HCEC 1CT (cell line): ENCODE measurements at regions not wholly inside any gene's neighbourhood (a gene's known extent, or its start where the extent isn't known, plus 50 kb on each side); places are given as distances from the start of the nearest gene placed in this dataset.
A peak's percentile ranks its signal among the peaks of the same experiment; 100 is the strongest.
"Not testable (repeated sequence)": the region's sequence is repeated elsewhere in the genome, so short reads cannot be mapped to it uniquely, and the experiment has no call there.

Experiments
- DNase-seq: peaks from one replicate; pipeline ENCODE4 v3.0.0-alpha.2; 2017

GRCh38 chr6:153984811-153985210, 54.2 kb upstream of the OPRM1 start:
- no peak for DNase-seq

- DNase-seq, result peak; percentile 43
Observed at GRCh38 chr6:153980171-153980570, 58.9 kb upstream of the OPRM1 start.

GRCh38 chr6:153978911-153979548, 60.0 kb upstream of the OPRM1 start:
- DNase-seq, result not testable (repeated sequence)

GRCh38 chr6:153976921-153977693, 61.9 kb upstream of the OPRM1 start:
- DNase-seq, result peak; percentile 81

GRCh38 chr6:153966001-153966400, 73.0 kb upstream of the OPRM1 start:
- DNase-seq, result no peak

- no peak for DNase-seq
Observed at GRCh38 chr6:153963352-153963751, 75.7 kb upstream of the OPRM1 start.

GRCh38 chr6:153962555-153962954, 76.5 kb upstream of the OPRM1 start:
- DNase-seq, result no peak

- DNase-seq, result no peak
Observed at GRCh38 chr6:153960741-153961140, 78.3 kb upstream of the OPRM1 start.

GRCh38 chr6:153960281-153960680, 78.8 kb upstream of the OPRM1 start:
- DNase-seq, result no peak

GRCh38 chr6:153959276-153959675, 79.8 kb upstream of the OPRM1 start:
- DNase-seq, result no peak

GRCh38 chr6:153958860-153959259, 80.2 kb upstream of the OPRM1 start:
- no peak for DNase-seq

GRCh38 chr6:153957394-153957793, 81.6 kb upstream of the OPRM1 start:
- no peak for DNase-seq

GRCh38 chr6:153956808-153957207, 82.2 kb upstream of the OPRM1 start:
- peak; percentile 44 for DNase-seq

GRCh38 chr6:153949616-153950015, 89.4 kb upstream of the OPRM1 start:
- DNase-seq, result no peak

- DNase-seq, result peak; percentile 22
Observed at GRCh38 chr6:153947808-153948447, 91.1 kb upstream of the OPRM1 start.

- DNase-seq, result no peak
Observed at GRCh38 chr6:153944201-153944600, 94.8 kb upstream of the OPRM1 start.

GRCh38 chr6:153942361-153942760, 96.7 kb upstream of the OPRM1 start:
- no peak for DNase-seq

GRCh38 chr6:153941768-153942167, 97.3 kb upstream of the OPRM1 start:
- no peak for DNase-seq

- no peak for DNase-seq
Observed at GRCh38 chr6:153938876-153939275, 100.2 kb upstream of the OPRM1 start.

- no peak for DNase-seq
Observed at GRCh38 chr6:153931431-153931830, 107.6 kb upstream of the OPRM1 start.

- DNase-seq, result peak; percentile 19
Observed at GRCh38 chr6:153927867-153928266, 111.2 kb upstream of the OPRM1 start.

- DNase-seq, result no peak
Observed at GRCh38 chr6:153898360-153899059, 140.5 kb upstream of the OPRM1 start.

GRCh38 chr6:153882411-153882810, 156.6 kb upstream of the OPRM1 start:
- no peak for DNase-seq
